SK-N-SH (cell line): ENCODE measurements at regions not wholly inside any gene's neighbourhood (a gene's known extent, or its start where the extent isn't known, plus 50 kb on each side); places are given as distances from the start of the nearest gene placed in this dataset.

Source experiments
- CTCF ChIA-PET: fragments of 300-600, 350-600 bp; formaldehyde crosslinking; extraction: SDS; loops from one replicate; lab custom pipeline; 2021; lab: Yijun Ruan, JAX
- POLR2A ChIA-PET: fragments of 350-600 bp; sonication (Branson Sonifier 250); formaldehyde crosslinking; extraction: SDS; loops from one replicate; lab custom pipeline; 2020; ENCODE audit warnings: antibody characterized with exemption, inconsistent platforms; lab: Yijun Ruan, JAX
- DNase-seq: peaks from one replicate; pipeline ENCODE4 v3.0.0; 2012
- H2AFZ ChIP-seq: fragments of 200-600 bp; sonication (generic); 2 replicates; pipeline ENCODE4 v1.8.1; 2016; ENCODE audit warnings: antibody characterized with exemption, mild to moderate bottlenecking, low read depth
- H3F3A ChIP-seq: fragments of 200-600 bp; sonication (generic); replicated peaks from 2 replicates; pipeline ENCODE3; 2016; ENCODE audit warnings: antibody characterized with exemption, mild to moderate bottlenecking; ENCODE audit not compliant: insufficient read depth
- H3K27ac ChIP-seq, 2 experiments: fragments of 200-500 bp in 1 of 2; fragments of 200-600 bp in 1 of 2; sonication (Bioruptor generic) in 1 of 2; sonication (generic), shearing (Covaris generic) in 1 of 2; 2 replicates each; pipeline versions ENCODE4 v1.5.1 to v1.6.1; 2014 to 2016; ENCODE audit warnings: low read depth in 2 of 2, inconsistent platforms in 1 of 2, low read length in 1 of 2, mild to moderate bottlenecking in 1 of 2, mixed read lengths in 1 of 2
- H3K27me3 ChIP-seq: fragments of 200-600 bp; sonication (generic), shearing (Covaris generic); 2 replicates; pipeline ENCODE4 v1.6.1; 2016; ENCODE audit warnings: mixed run types; ENCODE audit not compliant: insufficient read depth
- H3K36me3 ChIP-seq, 2 experiments: fragments of 200-500 bp in 1 of 2; fragments of 200-600 bp in 1 of 2; sonication (Bioruptor generic) in 1 of 2; sonication (generic) in 1 of 2; replicated peaks in 1 of 2; 2 replicates each; pipeline versions ENCODE3 to v1.5.1; 2014 to 2016; ENCODE audit warnings: low read length in 1 of 2, mild to moderate bottlenecking in 1 of 2; ENCODE audit not compliant: insufficient read depth in 2 of 2, control insufficient read depth in 1 of 2
- H3K4me1 ChIP-seq, 2 experiments: fragments of 200-500 bp in 1 of 2; fragments of 200-600 bp in 1 of 2; sonication (Bioruptor generic) in 1 of 2; sonication (generic), shearing (Covaris generic) in 1 of 2; 2 replicates each; pipeline versions ENCODE4 v1.5.1 to v1.6.1; 2014 to 2016; ENCODE audit warnings: low read depth in 1 of 2, low read length in 1 of 2, mixed run types in 1 of 2; ENCODE audit not compliant: insufficient read depth in 2 of 2, control insufficient read depth in 1 of 2
- H3K4me2 ChIP-seq: fragments of 200-600 bp; sonication (generic), shearing (Covaris generic); 2 replicates; pipeline ENCODE4 v1.6.1; 2017; ENCODE audit warnings: mixed run types
- H3K4me3 ChIP-seq, 2 experiments: fragments of 200-500 bp in 1 of 2; fragments of 200-600 bp in 1 of 2; sonication (Bioruptor generic) in 1 of 2; sonication (generic), shearing (Covaris generic) in 1 of 2; 2 replicates each; pipeline versions ENCODE4 v1.5.1 to v1.8.1; 2014 to 2016; ENCODE audit warnings: low read depth in 2 of 2, inconsistent platforms in 1 of 2, low read length in 1 of 2, mild to moderate bottlenecking in 1 of 2, mixed read lengths in 1 of 2, moderate library complexity in 1 of 2
- H3K79me2 ChIP-seq: fragments of 200-600 bp; sonication (generic); 2 replicates; pipeline ENCODE4 v1.8.1; 2017; ENCODE audit warnings: mild to moderate bottlenecking; ENCODE audit not compliant: insufficient read depth
- H3K9ac ChIP-seq: fragments of 200-600 bp; sonication (generic); 2 replicates; pipeline ENCODE4 v1.6.1; 2017; ENCODE audit warnings: mixed run types
- H3K9me2 ChIP-seq: fragments of 200-600 bp; sonication (generic); 2 replicates; pipeline ENCODE4 v1.6.1; 2017; ENCODE audit warnings: mixed run types
- H3K9me3 ChIP-seq: fragments of 200-600 bp; sonication (generic); 2 replicates; pipeline ENCODE4 v1.6.1; 2017; ENCODE audit warnings: mixed run types, mild to moderate bottlenecking, moderate library complexity
- H4K20me1 ChIP-seq: fragments of 200-600 bp; sonication (generic); 2 replicates; pipeline ENCODE4 v1.6.1; 2017; ENCODE audit warnings: mild to moderate bottlenecking, mixed run types; ENCODE audit not compliant: insufficient read depth
- CHD2 ChIP-seq: fragments of 150-350 bp; IDR thresholded peaks from 2 replicates; pipeline ENCODE4 v1.6.1; 2018; ENCODE audit warnings: low read length; ENCODE audit not compliant: partially characterized antibody
- ELF1 ChIP-seq: IDR thresholded peaks from 2 replicates; pipeline ENCODE4 v1.4.0; 2012
- EP300 ChIP-seq, 2 experiments: IDR thresholded peaks; 2 replicates each; pipeline versions ENCODE4 v1.4.0 to v1.6.1; 2012; ENCODE audit warnings: borderline replicate concordance in 1 of 2, low read depth in 1 of 2, low read length in 1 of 2
- FOSL2 ChIP-seq: IDR thresholded peaks from 2 replicates; pipeline ENCODE4 v1.4.0; 2012; ENCODE audit warnings: low read depth, mild to moderate bottlenecking, moderate library complexity, borderline replicate concordance
- FOXM1 ChIP-seq: IDR thresholded peaks from 2 replicates; pipeline ENCODE4 v1.4.0; 2012; ENCODE audit warnings: low read depth, mild to moderate bottlenecking
- GABPA ChIP-seq: IDR thresholded peaks from 2 replicates; pipeline ENCODE4 v1.4.0; 2012; ENCODE audit warnings: low read depth, mild to moderate bottlenecking
- GATA2 ChIP-seq: sonication (generic); formaldehyde crosslinking; IDR thresholded peaks from 2 replicates; pipeline ENCODE4 v1.5.0; 2020; ENCODE audit warnings: mild to moderate bottlenecking, missing genetic modification reagents
- IRF3 ChIP-seq: fragments of 150-350 bp; IDR thresholded peaks from 2 replicates; pipeline ENCODE4 v1.6.1; 2016; ENCODE audit warnings: mild to moderate bottlenecking, low read depth, low read length
- JUND ChIP-seq: IDR thresholded peaks from 2 replicates; pipeline ENCODE4 v1.4.0; 2012
- MXI1 ChIP-seq: IDR thresholded peaks from 2 replicates; pipeline ENCODE4 v1.6.1; 2012; ENCODE audit warnings: mild to moderate bottlenecking, low read depth, low read length, improper control_type of control experiment
- NFIC ChIP-seq: IDR thresholded peaks from 2 replicates; pipeline ENCODE4 v1.4.0; 2012; ENCODE audit warnings: borderline replicate concordance
- POLR2AphosphoS5 ChIP-seq: IDR thresholded peaks from 2 replicates; pipeline ENCODE4 v1.6.1; 2012; ENCODE audit warnings: low read depth, low read length
- RAD21 ChIP-seq: IDR thresholded peaks from 2 replicates; pipeline ENCODE4 v1.6.1; 2012; ENCODE audit warnings: mild to moderate bottlenecking, low read length
- RCOR1 ChIP-seq: fragments of 150-350 bp; IDR thresholded peaks from 2 replicates; pipeline ENCODE4 v1.6.1; 2017; ENCODE audit warnings: antibody characterized with exemption, low read length
- RFX5 ChIP-seq: IDR thresholded peaks from 2 replicates; pipeline ENCODE4 v1.6.1; 2012; ENCODE audit warnings: mild to moderate bottlenecking, improper control_type of control experiment, low read length
- RXRA ChIP-seq: IDR thresholded peaks from 2 replicates; pipeline ENCODE4 v1.4.0; 2012; ENCODE audit warnings: low read depth, mild to moderate bottlenecking, borderline replicate concordance
- SMC3 ChIP-seq: IDR thresholded peaks from 2 replicates; pipeline ENCODE4 v1.6.1; 2012; ENCODE audit warnings: low read depth, low read length, improper control_type of control experiment
- TAF1 ChIP-seq: IDR thresholded peaks from 2 replicates; pipeline ENCODE4 v1.6.1; 2012; ENCODE audit warnings: low read depth, mild to moderate bottlenecking, low read length, moderate library complexity, borderline replicate concordance
- YY1 ChIP-seq: IDR thresholded peaks from 2 replicates; pipeline ENCODE4 v1.4.0; 2012; ENCODE audit warnings: low read depth, mild to moderate bottlenecking
- WGBS: methylation state at CpG from one replicate; pipeline ENCODE4 v1.1.6; 2017; ENCODE audit warnings: low lambda C conversion rate; 5-methylcytosine and 5-hydroxymethylcytosine counted together
- TF ChIP-seq, protein P1 (sequence below): IDR thresholded peaks from 2 replicates; pipeline ENCODE4 v1.4.0; 2012; ENCODE audit warnings: low read depth, borderline replicate concordance
- TF ChIP-seq, protein P2 (sequence below): fragments of 150-350 bp; IDR thresholded peaks from 2 replicates; pipeline ENCODE4 v1.6.1; 2017; ENCODE audit warnings: antibody characterized with exemption, low read length, low read depth, borderline replicate concordance
- TF ChIP-seq, protein P3 (sequence below): IDR thresholded peaks from 2 replicates; pipeline ENCODE4 v1.6.1; 2012; ENCODE audit warnings: mild to moderate bottlenecking, low read depth, low read length, moderate library complexity
- TF ChIP-seq, protein P4 (sequence below): IDR thresholded peaks from 2 replicates; pipeline ENCODE4; 2012

GRCh38 chr5:158626718-158627117 lies 473.0 kb downstream of the EBF1 start (continued):
- TF ChIP-seq, protein P1, sequence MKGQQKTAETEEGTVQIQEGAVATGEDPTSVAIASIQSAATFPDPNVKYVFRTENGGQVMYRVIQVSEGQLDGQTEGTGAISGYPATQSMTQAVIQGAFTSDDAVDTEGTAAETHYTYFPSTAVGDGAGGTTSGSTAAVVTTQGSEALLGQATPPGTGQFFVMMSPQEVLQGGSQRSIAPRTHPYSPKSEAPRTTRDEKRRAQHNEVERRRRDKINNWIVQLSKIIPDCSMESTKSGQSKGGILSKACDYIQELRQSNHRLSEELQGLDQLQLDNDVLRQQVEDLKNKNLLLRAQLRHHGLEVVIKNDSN: no peak
- TF ChIP-seq RCOR1: no peak
- no peak for TF ChIP-seq FOSL2
- TF ChIP-seq YY1: no peak
- no peak for TF ChIP-seq IRF3

DNA sequence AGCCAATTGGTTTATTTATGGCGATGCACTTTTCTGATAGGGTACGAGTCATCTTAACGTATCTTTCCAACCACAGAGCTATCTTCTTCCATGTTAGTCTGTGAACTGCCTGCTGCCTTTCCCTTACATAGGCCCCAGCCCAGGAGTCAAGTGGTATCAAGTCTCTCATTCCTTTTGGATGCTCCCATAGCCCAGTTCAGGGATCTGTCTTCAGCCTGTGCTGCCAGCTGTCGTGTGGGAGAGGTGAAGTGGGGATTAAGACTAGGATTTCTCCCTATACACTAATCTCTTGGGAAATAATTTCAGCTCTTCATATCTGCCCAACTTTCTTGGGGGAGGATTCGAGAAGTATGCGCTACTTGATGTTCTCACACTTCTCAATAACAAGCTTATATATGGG lies 475.7 kb downstream of the EBF1 start:
- TF ChIP-seq MXI1: no peak
- no peak for TF ChIP-seq TAF1
- no peak for TF ChIP-seq RFX5
- TF ChIP-seq, protein P2, sequence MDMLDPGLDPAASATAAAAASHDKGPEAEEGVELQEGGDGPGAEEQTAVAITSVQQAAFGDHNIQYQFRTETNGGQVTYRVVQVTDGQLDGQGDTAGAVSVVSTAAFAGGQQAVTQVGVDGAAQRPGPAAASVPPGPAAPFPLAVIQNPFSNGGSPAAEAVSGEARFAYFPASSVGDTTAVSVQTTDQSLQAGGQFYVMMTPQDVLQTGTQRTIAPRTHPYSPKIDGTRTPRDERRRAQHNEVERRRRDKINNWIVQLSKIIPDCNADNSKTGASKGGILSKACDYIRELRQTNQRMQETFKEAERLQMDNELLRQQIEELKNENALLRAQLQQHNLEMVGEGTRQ: no peak
- TF ChIP-seq, protein P3, sequence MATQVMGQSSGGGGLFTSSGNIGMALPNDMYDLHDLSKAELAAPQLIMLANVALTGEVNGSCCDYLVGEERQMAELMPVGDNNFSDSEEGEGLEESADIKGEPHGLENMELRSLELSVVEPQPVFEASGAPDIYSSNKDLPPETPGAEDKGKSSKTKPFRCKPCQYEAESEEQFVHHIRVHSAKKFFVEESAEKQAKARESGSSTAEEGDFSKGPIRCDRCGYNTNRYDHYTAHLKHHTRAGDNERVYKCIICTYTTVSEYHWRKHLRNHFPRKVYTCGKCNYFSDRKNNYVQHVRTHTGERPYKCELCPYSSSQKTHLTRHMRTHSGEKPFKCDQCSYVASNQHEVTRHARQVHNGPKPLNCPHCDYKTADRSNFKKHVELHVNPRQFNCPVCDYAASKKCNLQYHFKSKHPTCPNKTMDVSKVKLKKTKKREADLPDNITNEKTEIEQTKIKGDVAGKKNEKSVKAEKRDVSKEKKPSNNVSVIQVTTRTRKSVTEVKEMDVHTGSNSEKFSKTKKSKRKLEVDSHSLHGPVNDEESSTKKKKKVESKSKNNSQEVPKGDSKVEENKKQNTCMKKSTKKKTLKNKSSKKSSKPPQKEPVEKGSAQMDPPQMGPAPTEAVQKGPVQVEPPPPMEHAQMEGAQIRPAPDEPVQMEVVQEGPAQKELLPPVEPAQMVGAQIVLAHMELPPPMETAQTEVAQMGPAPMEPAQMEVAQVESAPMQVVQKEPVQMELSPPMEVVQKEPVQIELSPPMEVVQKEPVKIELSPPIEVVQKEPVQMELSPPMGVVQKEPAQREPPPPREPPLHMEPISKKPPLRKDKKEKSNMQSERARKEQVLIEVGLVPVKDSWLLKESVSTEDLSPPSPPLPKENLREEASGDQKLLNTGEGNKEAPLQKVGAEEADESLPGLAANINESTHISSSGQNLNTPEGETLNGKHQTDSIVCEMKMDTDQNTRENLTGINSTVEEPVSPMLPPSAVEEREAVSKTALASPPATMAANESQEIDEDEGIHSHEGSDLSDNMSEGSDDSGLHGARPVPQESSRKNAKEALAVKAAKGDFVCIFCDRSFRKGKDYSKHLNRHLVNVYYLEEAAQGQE: no peak
- no peak for TF ChIP-seq GATA2
- TF ChIP-seq, protein P4, sequence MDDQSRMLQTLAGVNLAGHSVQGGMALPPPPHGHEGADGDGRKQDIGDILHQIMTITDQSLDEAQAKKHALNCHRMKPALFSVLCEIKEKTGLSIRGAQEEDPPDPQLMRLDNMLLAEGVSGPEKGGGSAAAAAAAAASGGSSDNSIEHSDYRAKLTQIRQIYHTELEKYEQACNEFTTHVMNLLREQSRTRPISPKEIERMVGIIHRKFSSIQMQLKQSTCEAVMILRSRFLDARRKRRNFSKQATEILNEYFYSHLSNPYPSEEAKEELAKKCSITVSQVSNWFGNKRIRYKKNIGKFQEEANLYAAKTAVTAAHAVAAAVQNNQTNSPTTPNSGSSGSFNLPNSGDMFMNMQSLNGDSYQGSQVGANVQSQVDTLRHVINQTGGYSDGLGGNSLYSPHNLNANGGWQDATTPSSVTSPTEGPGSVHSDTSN: no peak
- no peak for TF ChIP-seq RXRA
- TF ChIP-seq FOXM1: no peak
- no peak for TF ChIP-seq SMC3
- TF ChIP-seq CHD2: no peak
- TF ChIP-seq EP300 (IDR thresholded peaks at IDR 0.05; ENCODE audit: borderline replicate concordance in 1 of 2, low read depth in 1 of 2, low read length in 1 of 2): no peak
- no peak for TF ChIP-seq POLR2AphosphoS5
- no peak for TF ChIP-seq RCOR1
- TF ChIP-seq JUND: no peak
- TF ChIP-seq RAD21: no peak
- no peak for TF ChIP-seq NFIC
- no peak for TF ChIP-seq GABPA
- no peak for TF ChIP-seq ELF1
- no peak for TF ChIP-seq FOSL2
- TF ChIP-seq, all 33 proteins: peak for 0
- Histone ChIP-seq H2AFZ (no peak overlapping the region), H3K36me3 (no peaks in the 10 kb centered on the region), H3K4me3 (no peak overlapping the region), H3K4me1 (no peaks in the 10 kb centered on the region), H3K27ac (no peak overlapping the region), H3K9me2 (no peaks in the 10 kb centered on the region), H3F3A (no peaks in the 10 kb centered on the region), H3K4me2 (no peak overlapping the region), H3K79me2 (no peaks in the 10 kb centered on the region), H4K20me1 (no peaks in the 10 kb centered on the region), H3K9me3 (no peaks in the 10 kb centered on the region), H3K9ac (no peak overlapping the region), H3K27me3 (no peaks in the 10 kb centered on the region)
- POLR2A ChIA-PET: interaction anchor here (0.6 kb wide), 1 partner anchor 476 kb away, joined by 4 read pairs; the partner anchor contains the start of gene EBF1
- no peak for DNase-seq
- CTCF ChIA-PET: interaction anchor here (1.0 to 1.2 kb wide), 2 partner anchors 13 to 532 kb away, joined by 3 read pairs; no protein-coding TSS in a partner anchor
- WGBS: 49% methylated on average over 6 of the region's 6 CpGs
